Mesendoderm (in vitro differentiated cells): ENCODE measurements at regions not wholly inside any gene's neighbourhood (a gene's known extent, or its start where the extent isn't known, plus 50 kb on each side); places are given as distances from the start of the nearest gene placed in this dataset.

Source experiments
- DNase-seq: peaks from one replicate; pipeline ENCODE4 v3.0.0; 2013
- H2AK5ac ChIP-seq: 2 replicates; pipeline ENCODE4 v1.6.1; 2013; ENCODE audit warnings: low read length, inconsistent platforms
- H2BK120ac ChIP-seq: 2 replicates; pipeline ENCODE4 v1.6.1; 2013; ENCODE audit warnings: low read depth, mild to moderate bottlenecking, low read length, moderate library complexity, mixed read lengths
- H2BK15ac ChIP-seq: replicated peaks from 2 replicates; pipeline ENCODE4 v1.6.1; 2013; ENCODE audit warnings: low read depth, mild to moderate bottlenecking, moderate library complexity
- H2BK5ac ChIP-seq: 2 replicates; pipeline ENCODE4 v1.6.1; 2013; ENCODE audit warnings: low read length, inconsistent platforms
- H3K18ac ChIP-seq: 2 replicates; pipeline ENCODE4 v1.6.1; 2013; ENCODE audit warnings: mild to moderate bottlenecking, low read length, mixed read lengths
- H3K23ac ChIP-seq: one replicate; pipeline ENCODE4 v1.6.1; 2013; ENCODE audit warnings: low read length
- H3K27ac ChIP-seq: 2 replicates; pipeline ENCODE4 v1.5.1; 2013; ENCODE audit warnings: low read depth, mild to moderate bottlenecking, inconsistent platforms, low read length, moderate library complexity
- H3K27me3 ChIP-seq: 2 replicates; pipeline ENCODE4 v1.6.1; 2013; ENCODE audit warnings: low read length, control low read depth, mild to moderate bottlenecking, inconsistent platforms; ENCODE audit not compliant: insufficient read depth, poor library complexity
- H3K36me3 ChIP-seq: 2 replicates; pipeline ENCODE4 v1.6.1; 2013; ENCODE audit warnings: low read length, inconsistent platforms; ENCODE audit not compliant: control insufficient read depth, insufficient read depth
- H3K4ac ChIP-seq: one replicate; pipeline ENCODE4 v1.6.1; 2013; ENCODE audit warnings: low read depth, mild to moderate bottlenecking, low read length, moderate library complexity
- H3K4me1 ChIP-seq: 2 replicates; pipeline ENCODE4 v1.6.1; 2013; ENCODE audit warnings: low read depth, low read length, inconsistent platforms; ENCODE audit not compliant: control insufficient read depth
- H3K4me2 ChIP-seq: 2 replicates; pipeline ENCODE4 v1.6.1; 2013; ENCODE audit warnings: low read length
- H3K4me3 ChIP-seq: 2 replicates; pipeline ENCODE4 v1.5.1; 2013; ENCODE audit warnings: mild to moderate bottlenecking, low read length
- H3K56ac ChIP-seq: one replicate; pipeline ENCODE4 v1.6.1; 2013; ENCODE audit warnings: low read length
- H3K79me1 ChIP-seq: 2 replicates; pipeline ENCODE4 v1.6.1; 2013; ENCODE audit warnings: low read length, inconsistent platforms
- H3K79me2 ChIP-seq: 2 replicates; pipeline ENCODE4 v1.6.1; 2013; ENCODE audit warnings: mild to moderate bottlenecking, low read length; ENCODE audit not compliant: control insufficient read depth, insufficient read depth
- H3K9ac ChIP-seq: 2 replicates; pipeline ENCODE4 v1.6.1; 2013; ENCODE audit warnings: low read length, inconsistent platforms
- H4K5ac ChIP-seq: one replicate; pipeline ENCODE4 v1.6.1; 2013; ENCODE audit warnings: low read length
- H4K8ac ChIP-seq: one replicate; pipeline ENCODE4 v1.6.1; 2013; ENCODE audit warnings: low read depth, mild to moderate bottlenecking, control low read depth, low read length, moderate library complexity
- WGBS: extraction: QIAGEN DNeasy Blood & Tissue Kit; methylation state at CpG from one replicate; pipeline ENCODE4 v1.1.7; 2013; ENCODE audit warnings: low lambda C conversion rate, missing lambda C conversion rate; ENCODE audit not compliant: insufficient coverage; ENCODE audit errors: extremely low coverage; 5-methylcytosine and 5-hydroxymethylcytosine counted together

DNA sequence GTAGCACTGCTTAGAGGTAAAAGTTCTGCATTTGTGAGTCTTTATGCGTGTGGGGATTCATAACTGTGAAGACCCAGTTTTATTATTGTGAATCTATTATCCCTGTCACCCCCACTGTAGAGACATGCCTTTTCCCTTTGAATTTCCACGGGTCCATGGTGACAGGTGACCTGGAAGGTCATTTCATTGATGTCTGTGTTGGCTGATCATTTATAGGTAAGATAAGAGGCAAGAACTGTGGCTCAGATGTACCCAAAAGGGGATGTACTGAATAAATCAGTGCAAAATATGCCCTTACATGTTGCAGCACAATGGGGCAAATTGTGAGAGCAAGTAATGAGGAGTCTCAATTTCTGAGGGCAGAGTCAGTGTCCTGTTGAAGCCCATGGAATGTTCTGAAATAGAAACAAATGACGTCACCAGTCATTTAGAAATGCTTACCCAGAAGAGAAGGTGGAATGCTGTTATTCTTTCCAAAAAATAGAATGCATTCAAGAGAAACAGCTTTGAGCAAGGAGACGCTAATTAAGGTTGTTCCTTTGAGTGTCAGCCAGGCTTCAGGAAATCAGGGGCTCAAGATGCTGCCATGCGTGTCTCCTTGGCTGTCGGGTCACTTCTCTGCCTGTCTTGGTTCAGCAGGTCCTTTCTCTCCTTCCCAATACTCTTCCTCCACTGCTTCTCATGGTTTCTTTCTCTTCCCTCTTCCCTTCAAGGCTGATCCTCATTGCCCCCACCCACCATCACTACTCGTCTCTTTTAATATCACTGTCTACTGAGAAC lies 118.7 kb upstream of the E2F8 start:
- Histone ChIP-seq H3K27me3 (no peaks in the 10 kb centered on the region), H3K4me3 (no peak overlapping the region), H2BK15ac (no peak overlapping the region), H3K27ac (no peak overlapping the region), H3K18ac (no peak overlapping the region), H3K23ac (no peak overlapping the region), H3K4me2 (no peak overlapping the region), H2BK5ac (no peak overlapping the region), H3K9ac (no peak overlapping the region), H3K4ac (no peak overlapping the region), H3K36me3 (no peaks in the 10 kb centered on the region), H3K79me1 (no peaks in the 10 kb centered on the region), H4K8ac (no peak overlapping the region), H3K56ac (no peak overlapping the region), H3K79me2 (no peaks in the 10 kb centered on the region), H3K4me1 (no peaks in the 10 kb centered on the region), H2AK5ac (no peak overlapping the region), H2BK120ac (no peak overlapping the region), H4K5ac (no peak overlapping the region)
- WGBS: no CpG with 5 or more reads among the region's 7 CpGs
- no peak for DNase-seq

DNA sequence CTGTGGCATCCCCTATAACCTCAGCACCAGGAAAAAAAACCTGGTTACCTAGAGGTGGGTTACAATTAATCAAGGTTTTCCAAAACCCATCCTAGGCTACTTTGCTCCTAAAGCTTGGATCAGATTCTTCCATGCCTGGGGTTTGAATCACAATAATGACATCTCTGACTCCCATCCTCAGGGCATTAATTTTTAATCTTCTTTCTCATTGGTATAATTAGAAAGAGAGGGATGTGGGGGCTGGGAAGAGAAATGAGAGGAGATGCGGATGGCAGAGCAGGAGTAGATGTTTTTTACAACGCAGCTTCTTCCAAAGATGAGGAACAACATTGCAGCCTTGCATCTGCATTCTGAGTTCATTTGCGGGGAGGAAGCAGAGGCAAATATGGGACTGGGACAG lies 117.2 kb upstream of the E2F8 start:
- no peak overlapping the region for H3K4me3 ChIP-seq
- H3K79me1 ChIP-seq: no peaks in the 10 kb centered on the region
- H2AK5ac ChIP-seq: no peak overlapping the region
- no peak overlapping the region for H3K27ac ChIP-seq
- H3K4me1 ChIP-seq: no peaks in the 10 kb centered on the region
- no peak overlapping the region for H3K23ac ChIP-seq
- no peak overlapping the region for H3K9ac ChIP-seq
- H4K5ac ChIP-seq: no peak overlapping the region
- DNase-seq: no peak
- no peak overlapping the region for H2BK5ac ChIP-seq
- no peak overlapping the region for H3K18ac ChIP-seq
- H3K56ac ChIP-seq: no peak overlapping the region
- no peak overlapping the region for H4K8ac ChIP-seq
- no peaks in the 10 kb centered on the region for H3K36me3 ChIP-seq
- no peaks in the 10 kb centered on the region for H3K27me3 ChIP-seq
- no peaks in the 10 kb centered on the region for H3K79me2 ChIP-seq
- no peak overlapping the region for H2BK15ac ChIP-seq
- H2BK120ac ChIP-seq: no peak overlapping the region
- no peak overlapping the region for H3K4me2 ChIP-seq
- no CpG with 5 or more reads among the region's 3 CpGs for WGBS
- H3K4ac ChIP-seq: no peak overlapping the region

DNA sequence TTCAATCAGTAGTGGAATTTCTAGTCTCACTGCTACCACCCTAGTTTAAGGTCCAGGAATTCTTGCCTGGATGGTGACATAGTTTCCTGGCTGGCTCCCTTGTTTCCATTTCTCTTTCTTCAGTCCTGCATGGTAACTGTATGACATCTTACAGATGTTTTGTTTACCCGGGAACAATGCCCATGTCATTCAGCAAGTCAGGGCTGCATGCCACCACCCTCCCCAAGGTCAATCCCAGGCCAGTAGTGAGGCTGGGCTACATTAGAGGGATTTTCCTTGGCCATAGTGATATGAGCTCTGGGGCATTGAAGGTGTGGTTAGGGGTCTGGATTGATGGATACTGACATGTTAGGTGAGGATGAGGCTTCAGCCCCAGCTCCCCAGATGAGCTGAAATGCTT lies 114.9 kb upstream of the E2F8 start:
- Histone ChIP-seq H3K18ac (no peak overlapping the region), H3K79me1 (no peaks in the 10 kb centered on the region), H2AK5ac (no peak overlapping the region), H3K9ac (no peak overlapping the region), H3K27ac (no peak overlapping the region), H3K4me3 (no peak overlapping the region), H3K27me3 (no peaks in the 10 kb centered on the region), H4K8ac (no peak overlapping the region), H3K4ac (no peak overlapping the region), H3K79me2 (no peaks in the 10 kb centered on the region), H3K23ac (no peak overlapping the region), H4K5ac (no peak overlapping the region), H3K4me2 (no peak overlapping the region), H2BK15ac (no peak overlapping the region), H3K36me3 (no peaks in the 10 kb centered on the region), H3K56ac (no peak overlapping the region), H2BK5ac (no peak overlapping the region), H3K4me1 (no peaks in the 10 kb centered on the region), H2BK120ac (no peak overlapping the region)
- no CpG with 5 or more reads among the region's 1 CpG for WGBS
- DNase-seq: no peak

DNA sequence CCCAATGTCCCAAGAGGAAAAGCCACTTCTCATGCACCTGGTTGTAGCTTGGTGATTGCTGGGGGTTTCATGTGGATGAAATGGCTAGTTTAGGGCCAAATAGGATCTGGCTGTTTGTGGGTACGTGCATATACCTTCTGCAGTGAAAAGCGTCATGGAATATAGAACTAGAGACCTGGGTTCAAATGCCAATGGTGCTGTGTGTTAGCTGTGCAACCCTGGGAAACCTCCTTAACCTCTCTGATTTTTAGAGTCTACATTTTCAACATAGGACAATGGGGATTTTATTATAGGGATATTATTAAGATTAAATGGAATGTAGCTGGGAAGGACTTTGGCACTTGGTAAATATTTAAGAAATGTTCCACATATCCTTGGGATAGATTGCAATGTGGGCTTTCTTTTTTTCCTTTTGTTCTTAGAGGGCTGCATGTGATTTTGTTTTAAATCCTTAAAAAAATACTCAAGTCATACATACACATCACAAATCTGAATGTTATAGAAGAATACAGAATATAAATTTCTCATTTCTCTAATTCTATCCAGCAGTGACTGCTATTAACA lies 112.6 kb upstream of the E2F8 start:
- Histone ChIP-seq H3K27me3 (no peaks in the 10 kb centered on the region), H2AK5ac (no peak overlapping the region), H3K4me1 (no peaks in the 10 kb centered on the region), H2BK120ac (no peak overlapping the region), H2BK15ac (no peak overlapping the region), H4K8ac (no peak overlapping the region), H3K4me2 (no peak overlapping the region), H3K4me3 (no peak overlapping the region), H3K27ac (no peak overlapping the region), H3K4ac (no peak overlapping the region), H3K56ac (no peak overlapping the region), H2BK5ac (no peak overlapping the region), H3K79me1 (no peaks in the 10 kb centered on the region), H3K23ac (no peak overlapping the region), H3K36me3 (no peaks in the 10 kb centered on the region), H3K9ac (no peak overlapping the region), H3K18ac (no peak overlapping the region), H4K5ac (no peak overlapping the region), H3K79me2 (no peaks in the 10 kb centered on the region)
- DNase-seq: no peak
- WGBS: no CpG with 5 or more reads among the region's 2 CpGs

DNA sequence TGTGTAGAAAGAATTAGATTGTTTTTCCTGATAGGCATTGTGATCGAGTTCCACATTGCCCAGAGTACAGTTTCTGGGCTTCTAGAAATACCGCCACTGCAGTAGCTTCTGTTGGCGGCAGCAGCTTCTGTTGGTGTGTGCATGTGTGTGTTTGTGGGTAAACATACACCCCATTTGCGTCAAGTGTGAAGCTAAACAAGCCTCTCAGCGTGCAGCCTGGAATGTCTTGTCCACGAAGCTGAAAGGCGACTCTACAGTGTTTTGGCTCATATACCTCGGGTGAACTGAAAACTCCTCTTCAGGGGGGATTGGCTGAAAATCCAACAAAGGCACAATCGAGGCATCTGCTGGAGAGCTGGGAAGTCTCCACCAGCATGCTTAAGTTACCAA lies 112.0 kb upstream of the E2F8 start:
- Histone ChIP-seq H2BK5ac (no peak overlapping the region), H3K4me1 (no peaks in the 10 kb centered on the region), H3K27ac (no peak overlapping the region), H3K18ac (no peak overlapping the region), H2BK120ac (no peak overlapping the region), H3K9ac (no peak overlapping the region), H3K4me2 (no peak overlapping the region), H3K36me3 (no peaks in the 10 kb centered on the region), H3K23ac (no peak overlapping the region), H3K56ac (no peak overlapping the region), H4K5ac (no peak overlapping the region), H3K79me2 (no peaks in the 10 kb centered on the region), H3K79me1 (no peaks in the 10 kb centered on the region), H2BK15ac (no peak overlapping the region), H2AK5ac (no peak overlapping the region), H4K8ac (no peak overlapping the region), H3K27me3 (peaks cover under 1% of the 10 kb centered on the region), H3K4me3 (no peak overlapping the region), H3K4ac (no peak overlapping the region)
- no peak for DNase-seq
- no CpG with 5 or more reads among the region's 9 CpGs for WGBS
